ENCODE measurements at regions not wholly inside any gene's neighbourhood (a gene's known extent, or its start where the extent isn't known, plus 50 kb on each side); places are given as distances from the start of the nearest gene placed in this dataset.

DNA sequence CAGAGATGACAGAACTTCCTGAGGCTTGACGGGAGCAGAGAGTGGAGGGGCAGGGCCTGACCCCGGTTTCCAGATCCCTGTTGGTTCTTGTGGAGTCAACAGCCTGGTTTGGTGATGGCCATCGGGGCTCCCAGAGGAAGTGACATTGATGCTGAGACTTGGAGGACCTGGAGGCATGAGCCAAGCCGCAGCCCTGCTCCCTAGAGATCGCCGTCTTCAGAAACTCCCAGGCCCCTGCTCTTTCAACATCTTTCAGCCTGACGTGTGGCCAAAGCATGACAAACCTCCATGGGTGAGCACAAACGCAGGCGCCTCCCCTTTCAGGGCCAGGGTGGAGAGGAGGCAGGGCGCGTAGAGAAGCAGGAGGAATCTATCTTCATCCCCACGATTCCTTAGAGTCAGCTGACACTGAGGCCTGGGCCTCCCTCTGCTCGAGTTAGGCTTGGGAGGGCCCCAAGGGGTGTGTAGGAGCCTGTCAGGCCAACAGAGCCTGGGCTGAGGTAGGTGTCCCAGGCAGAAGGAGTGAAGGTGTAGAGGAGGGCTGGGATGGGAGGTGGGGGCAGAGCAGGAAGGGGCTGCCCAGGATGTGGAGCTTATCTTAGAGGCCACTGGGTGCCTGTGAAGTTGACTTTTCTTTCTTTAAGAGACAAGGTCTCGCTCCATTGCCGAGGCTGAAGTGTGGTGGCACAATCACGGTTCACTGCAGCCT, 56.1 kb upstream of the MED9 start:
- ChIA-PET POLR2A (no interaction called here), CTCF (no interaction called here)
- no peak overlapping the region for H3K4me3 Mint-ChIP-seq
- H3K4me1 Mint-ChIP-seq = no peaks in the 10 kb centered on the region
- H3K27me3 Mint-ChIP-seq (ENCODE audit: low read depth) = peaks cover 19% of the 10 kb centered on the region
- ATAC-seq = no peak
- TF ChIP-seq EMX1 (CRISPR knock-in tag; IDR thresholded peaks at IDR 0.05) (no peak), FOXK1 (CRISPR knock-in tag; IDR thresholded peaks at IDR 0.05) (no peak), ZNF263 (CRISPR knock-in tag; IDR thresholded peaks at IDR 0.05; ENCODE audit: low read depth) (no peak), NFYB (CRISPR knock-in tag; conservative IDR thresholded peaks at IDR 0.05; ENCODE audit: low read depth) (no peak), RELA (CRISPR knock-in tag; IDR thresholded peaks at IDR 0.05; ENCODE audit: borderline replicate concordance) (no peak), ETV6 (CRISPR knock-in tag; IDR thresholded peaks at IDR 0.05) (no peak)
- H3K9me3 Mint-ChIP-seq = peaks cover 51% of the 10 kb centered on the region
- 0 out of 2 replicates have a peak, but pooled peaks cover 2% of the 10 kb centered on the region for H3K36me3 Mint-ChIP-seq
- H3K27ac Mint-ChIP-seq = no peak overlapping the region
- no peak for DNase-seq (ENCODE audit: low spot score)

DNA sequence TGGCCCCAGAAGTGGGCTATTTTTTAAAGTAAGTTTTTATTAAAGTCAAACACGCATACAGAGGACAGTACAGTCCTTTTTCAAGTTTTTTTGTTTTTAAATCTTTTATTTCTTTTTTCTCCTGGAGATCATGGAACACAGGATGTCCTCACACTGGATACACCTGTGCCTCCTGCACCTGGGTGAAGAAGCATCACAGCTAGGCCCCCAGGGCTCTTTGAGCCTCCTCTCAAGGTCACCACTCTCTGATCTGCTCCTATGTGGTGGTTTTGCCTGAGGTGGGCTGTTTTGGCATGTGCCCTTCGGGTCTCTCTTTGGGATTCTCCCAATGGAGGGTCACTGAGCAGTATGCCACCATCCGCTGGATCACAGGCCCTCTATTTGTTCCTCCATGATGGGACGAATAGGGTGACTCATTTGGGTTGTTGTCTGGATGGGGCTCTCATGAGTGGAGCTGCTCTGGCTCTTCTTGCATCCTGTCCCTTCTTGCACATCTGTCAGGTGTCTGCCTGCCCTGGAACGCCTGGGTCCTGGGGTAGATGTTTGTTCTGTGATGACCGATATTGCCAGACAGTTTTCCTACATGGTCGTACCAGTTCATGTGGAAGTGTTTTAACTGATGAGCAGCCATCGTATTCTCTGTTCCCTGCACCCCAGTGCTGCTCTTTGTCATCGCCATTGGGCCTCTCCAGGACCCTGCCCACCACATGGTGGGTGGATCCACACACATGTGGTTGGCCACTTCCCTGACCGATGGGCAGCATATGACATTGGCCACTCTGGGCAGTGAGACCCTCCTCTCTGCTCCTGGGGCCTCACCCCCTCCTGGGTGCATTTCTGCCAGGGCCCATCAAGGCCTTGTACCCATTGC, 55.2 kb upstream of the MED9 start:
- TF ChIP-seq, protein P1, sequence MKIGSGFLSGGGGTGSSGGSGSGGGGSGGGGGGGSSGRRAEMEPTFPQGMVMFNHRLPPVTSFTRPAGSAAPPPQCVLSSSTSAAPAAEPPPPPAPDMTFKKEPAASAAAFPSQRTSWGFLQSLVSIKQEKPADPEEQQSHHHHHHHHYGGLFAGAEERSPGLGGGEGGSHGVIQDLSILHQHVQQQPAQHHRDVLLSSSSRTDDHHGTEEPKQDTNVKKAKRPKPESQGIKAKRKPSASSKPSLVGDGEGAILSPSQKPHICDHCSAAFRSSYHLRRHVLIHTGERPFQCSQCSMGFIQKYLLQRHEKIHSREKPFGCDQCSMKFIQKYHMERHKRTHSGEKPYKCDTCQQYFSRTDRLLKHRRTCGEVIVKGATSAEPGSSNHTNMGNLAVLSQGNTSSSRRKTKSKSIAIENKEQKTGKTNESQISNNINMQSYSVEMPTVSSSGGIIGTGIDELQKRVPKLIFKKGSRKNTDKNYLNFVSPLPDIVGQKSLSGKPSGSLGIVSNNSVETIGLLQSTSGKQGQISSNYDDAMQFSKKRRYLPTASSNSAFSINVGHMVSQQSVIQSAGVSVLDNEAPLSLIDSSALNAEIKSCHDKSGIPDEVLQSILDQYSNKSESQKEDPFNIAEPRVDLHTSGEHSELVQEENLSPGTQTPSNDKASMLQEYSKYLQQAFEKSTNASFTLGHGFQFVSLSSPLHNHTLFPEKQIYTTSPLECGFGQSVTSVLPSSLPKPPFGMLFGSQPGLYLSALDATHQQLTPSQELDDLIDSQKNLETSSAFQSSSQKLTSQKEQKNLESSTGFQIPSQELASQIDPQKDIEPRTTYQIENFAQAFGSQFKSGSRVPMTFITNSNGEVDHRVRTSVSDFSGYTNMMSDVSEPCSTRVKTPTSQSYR (CRISPR knock-in tag; IDR thresholded peaks at IDR 0.05) = no peak
- TF ChIP-seq ZNF396 (CRISPR knock-in tag; IDR thresholded peaks at IDR 0.05; ENCODE audit: borderline replicate concordance) (no peak), ZNF263 (CRISPR knock-in tag; IDR thresholded peaks at IDR 0.05; ENCODE audit: low read depth) (no peak), ZNF232 (CRISPR knock-in tag; IDR thresholded peaks at IDR 0.05) (no peak), SOX15 (CRISPR knock-in tag; IDR thresholded peaks at IDR 0.05) (no peak), ZNF671 (CRISPR knock-in tag; IDR thresholded peaks at IDR 0.05) (no peak), GABPB1 (CRISPR knock-in tag; IDR thresholded peaks at IDR 0.05) (no peak), GRHL2 (CRISPR knock-in tag; IDR thresholded peaks at IDR 0.05; ENCODE audit: insufficient replicate concordance, severe bottlenecking) (no peak), ELF4 (CRISPR knock-in tag; IDR thresholded peaks at IDR 0.05; ENCODE audit: low read depth) (no peak), ETV6 (CRISPR knock-in tag; IDR thresholded peaks at IDR 0.05) (no peak), CBFB (CRISPR knock-in tag; IDR thresholded peaks at IDR 0.05; ENCODE audit: low read depth) (no peak), TEAD4 (CRISPR knock-in tag; IDR thresholded peaks at IDR 0.05) (no peak)
- TF ChIP-seq, protein P2, sequence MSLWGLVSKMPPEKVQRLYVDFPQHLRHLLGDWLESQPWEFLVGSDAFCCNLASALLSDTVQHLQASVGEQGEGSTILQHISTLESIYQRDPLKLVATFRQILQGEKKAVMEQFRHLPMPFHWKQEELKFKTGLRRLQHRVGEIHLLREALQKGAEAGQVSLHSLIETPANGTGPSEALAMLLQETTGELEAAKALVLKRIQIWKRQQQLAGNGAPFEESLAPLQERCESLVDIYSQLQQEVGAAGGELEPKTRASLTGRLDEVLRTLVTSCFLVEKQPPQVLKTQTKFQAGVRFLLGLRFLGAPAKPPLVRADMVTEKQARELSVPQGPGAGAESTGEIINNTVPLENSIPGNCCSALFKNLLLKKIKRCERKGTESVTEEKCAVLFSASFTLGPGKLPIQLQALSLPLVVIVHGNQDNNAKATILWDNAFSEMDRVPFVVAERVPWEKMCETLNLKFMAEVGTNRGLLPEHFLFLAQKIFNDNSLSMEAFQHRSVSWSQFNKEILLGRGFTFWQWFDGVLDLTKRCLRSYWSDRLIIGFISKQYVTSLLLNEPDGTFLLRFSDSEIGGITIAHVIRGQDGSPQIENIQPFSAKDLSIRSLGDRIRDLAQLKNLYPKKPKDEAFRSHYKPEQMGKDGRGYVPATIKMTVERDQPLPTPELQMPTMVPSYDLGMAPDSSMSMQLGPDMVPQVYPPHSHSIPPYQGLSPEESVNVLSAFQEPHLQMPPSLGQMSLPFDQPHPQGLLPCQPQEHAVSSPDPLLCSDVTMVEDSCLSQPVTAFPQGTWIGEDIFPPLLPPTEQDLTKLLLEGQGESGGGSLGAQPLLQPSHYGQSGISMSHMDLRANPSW (CRISPR knock-in tag; conservative IDR thresholded peaks at IDR 0.05; ENCODE audit: low read depth) = no peak
- TF ChIP-seq, protein P3, sequence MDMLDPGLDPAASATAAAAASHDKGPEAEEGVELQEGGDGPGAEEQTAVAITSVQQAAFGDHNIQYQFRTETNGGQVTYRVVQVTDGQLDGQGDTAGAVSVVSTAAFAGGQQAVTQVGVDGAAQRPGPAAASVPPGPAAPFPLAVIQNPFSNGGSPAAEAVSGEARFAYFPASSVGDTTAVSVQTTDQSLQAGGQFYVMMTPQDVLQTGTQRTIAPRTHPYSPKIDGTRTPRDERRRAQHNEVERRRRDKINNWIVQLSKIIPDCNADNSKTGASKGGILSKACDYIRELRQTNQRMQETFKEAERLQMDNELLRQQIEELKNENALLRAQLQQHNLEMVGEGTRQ (CRISPR knock-in tag; IDR thresholded peaks at IDR 0.05) = no peak
- TF ChIP-seq, protein P4, sequence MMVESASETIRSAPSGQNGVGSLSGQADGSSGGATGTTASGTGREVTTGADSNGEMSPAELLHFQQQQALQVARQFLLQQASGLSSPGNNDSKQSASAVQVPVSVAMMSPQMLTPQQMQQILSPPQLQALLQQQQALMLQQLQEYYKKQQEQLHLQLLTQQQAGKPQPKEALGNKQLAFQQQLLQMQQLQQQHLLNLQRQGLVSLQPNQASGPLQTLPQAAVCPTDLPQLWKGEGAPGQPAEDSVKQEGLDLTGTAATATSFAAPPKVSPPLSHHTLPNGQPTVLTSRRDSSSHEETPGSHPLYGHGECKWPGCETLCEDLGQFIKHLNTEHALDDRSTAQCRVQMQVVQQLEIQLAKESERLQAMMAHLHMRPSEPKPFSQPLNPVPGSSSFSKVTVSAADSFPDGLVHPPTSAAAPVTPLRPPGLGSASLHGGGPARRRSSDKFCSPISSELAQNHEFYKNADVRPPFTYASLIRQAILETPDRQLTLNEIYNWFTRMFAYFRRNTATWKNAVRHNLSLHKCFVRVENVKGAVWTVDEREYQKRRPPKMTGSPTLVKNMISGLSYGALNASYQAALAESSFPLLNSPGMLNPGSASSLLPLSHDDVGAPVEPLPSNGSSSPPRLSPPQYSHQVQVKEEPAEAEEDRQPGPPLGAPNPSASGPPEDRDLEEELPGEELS (CRISPR knock-in tag; IDR thresholded peaks at IDR 0.05) = no peak
- TF ChIP-seq, protein P5, sequence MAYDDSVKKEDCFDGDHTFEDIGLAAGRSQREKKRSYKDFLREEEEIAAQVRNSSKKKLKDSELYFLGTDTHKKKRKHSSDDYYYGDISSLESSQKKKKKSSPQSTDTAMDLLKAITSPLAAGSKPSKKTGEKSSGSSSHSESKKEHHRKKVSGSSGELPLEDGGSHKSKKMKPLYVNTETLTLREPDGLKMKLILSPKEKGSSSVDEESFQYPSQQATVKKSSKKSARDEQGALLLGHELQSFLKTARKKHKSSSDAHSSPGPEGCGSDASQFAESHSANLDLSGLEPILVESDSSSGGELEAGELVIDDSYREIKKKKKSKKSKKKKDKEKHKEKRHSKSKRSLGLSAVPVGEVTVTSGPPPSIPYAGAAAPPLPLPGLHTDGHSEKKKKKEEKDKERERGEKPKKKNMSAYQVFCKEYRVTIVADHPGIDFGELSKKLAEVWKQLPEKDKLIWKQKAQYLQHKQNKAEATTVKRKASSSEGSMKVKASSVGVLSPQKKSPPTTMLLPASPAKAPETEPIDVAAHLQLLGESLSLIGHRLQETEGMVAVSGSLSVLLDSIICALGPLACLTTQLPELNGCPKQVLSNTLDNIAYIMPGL (CRISPR knock-in tag; IDR thresholded peaks at IDR 0.05) = no peak
- ATAC-seq (no peak), DNase-seq (ENCODE audit: low spot score) (no peak)
- POLR2A ChIA-PET = no interaction called here
- H3K36me3 Mint-ChIP-seq = 0 out of 2 replicates have a peak, but pooled peaks cover 2% of the 10 kb centered on the region
- H3K4me3 Mint-ChIP-seq = no peak overlapping the region
- H3K9me3 Mint-ChIP-seq = peaks cover 42% of the 10 kb centered on the region
- no peak overlapping the region for H3K27ac Mint-ChIP-seq
- no peaks in the 10 kb centered on the region for H3K4me1 Mint-ChIP-seq
- H3K27me3 Mint-ChIP-seq (ENCODE audit: low read depth) = peaks cover 25% of the 10 kb centered on the region
- CTCF ChIA-PET = no interaction called here

Data from WTC11 (cell line).